ELF-1 (cell line): ENCODE measurements at regions not wholly inside any gene's neighbourhood (a gene's known extent, or its start where the extent isn't known, plus 50 kb on each side); places are given as distances from the start of the nearest gene placed in this dataset.

Source experiments
- DNase-seq: peaks from one replicate; pipeline ENCODE4 v3.0.0-alpha.2; 2016; ENCODE audit warnings: low read depth, low spot score

GRCh38 chr18:11553098-11553940 lies 56.1 kb upstream of the SLC35G4 start:
- peak; percentile 66 for DNase-seq

- no peak for DNase-seq
Measured at GRCh38 chr18:11548916-11549551, 60.4 kb upstream of the SLC35G4 start.

DNA sequence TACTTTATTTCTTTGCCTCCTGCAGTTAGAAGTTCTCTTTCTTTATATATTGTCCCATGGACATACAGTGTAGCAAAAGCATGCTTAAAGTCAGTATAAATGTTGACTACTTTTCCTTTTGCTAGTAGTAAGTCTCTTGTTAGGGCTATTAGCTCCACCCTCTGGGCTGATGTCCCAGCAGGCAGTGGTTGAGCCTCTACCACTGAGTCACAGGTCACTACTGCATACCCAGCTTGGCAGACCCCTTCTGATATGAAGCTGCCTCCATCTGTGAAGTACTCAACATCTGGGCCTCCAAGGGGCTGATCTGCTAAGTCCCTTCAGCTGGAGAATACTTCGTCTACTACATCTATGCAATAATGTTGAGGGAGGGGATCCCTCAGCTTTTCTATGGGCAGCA lies 61.0 kb upstream of the SLC35G4 start:
- DNase-seq, result no peak

GRCh38 chr18:11544060-11544633 lies 65.2 kb upstream of the SLC35G4 start:
- DNase-seq, result no peak

DNA sequence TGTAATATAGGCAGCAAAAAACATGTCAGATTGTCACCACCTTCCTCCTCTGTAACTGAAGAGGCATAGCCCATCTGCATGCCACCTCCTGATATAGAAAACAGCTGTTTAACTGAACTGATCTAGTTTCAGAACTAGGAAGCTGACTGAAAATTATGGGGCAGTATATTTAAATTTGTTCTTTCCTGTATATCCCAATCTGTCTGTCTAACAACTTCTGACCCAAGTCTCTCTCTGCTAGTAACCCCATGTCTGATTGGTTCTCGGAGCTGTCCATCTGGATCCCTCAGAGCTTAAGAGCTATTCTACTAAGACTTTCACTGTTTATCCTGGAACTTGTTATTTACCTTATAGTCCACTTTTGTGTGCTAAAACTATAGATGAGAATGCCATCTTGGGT lies 68.2 kb upstream of the SLC35G4 start:
- no peak for DNase-seq

GRCh38 chr18:11533942-11534496 lies 75.4 kb upstream of the SLC35G4 start:
- peak; percentile 8 for DNase-seq

- no peak for DNase-seq
Measured at GRCh38 chr18:11533513-11533890, 75.9 kb upstream of the SLC35G4 start.

DNA sequence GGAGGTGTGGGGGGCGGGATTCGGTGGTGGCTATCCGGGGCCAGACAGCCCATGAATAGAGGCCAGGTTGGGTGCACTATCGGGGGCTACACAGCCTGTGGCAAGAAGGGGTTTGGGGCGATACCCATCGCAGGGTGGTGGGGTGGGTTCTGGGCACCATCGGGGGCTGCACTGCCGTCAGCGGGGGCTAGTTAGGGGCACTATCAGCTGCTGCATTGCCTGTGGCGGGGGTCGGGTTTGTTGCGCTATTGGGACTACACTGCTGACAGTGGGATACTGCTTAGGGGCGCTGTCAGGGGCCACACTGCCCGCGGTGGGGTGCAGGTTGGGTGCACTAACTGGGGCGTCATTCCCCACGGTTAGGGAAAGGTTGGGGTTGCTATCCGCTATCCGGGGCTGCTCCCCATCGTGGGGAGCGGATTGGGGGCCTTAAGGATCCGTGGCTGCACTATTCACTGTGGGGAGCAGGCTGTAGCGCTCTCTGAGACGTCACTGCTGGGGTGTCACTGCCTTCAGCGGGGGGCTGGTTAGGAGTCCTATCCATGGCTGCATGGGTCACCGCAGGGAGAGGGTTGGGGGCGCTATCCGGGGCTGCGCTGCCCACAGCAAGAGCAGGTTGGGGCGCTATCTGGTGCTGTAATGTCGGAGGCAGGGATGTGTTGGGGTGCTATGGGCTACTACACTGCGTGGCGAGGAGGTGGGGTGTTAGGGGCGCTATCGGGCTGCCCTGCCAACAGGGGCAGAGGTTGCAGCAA lies 76.5 kb upstream of the SLC35G4 start:
- no peak for DNase-seq

GRCh38 chr18:11529081-11529480 lies 80.3 kb upstream of the SLC35G4 start:
- DNase-seq, result no peak

- no peak for DNase-seq
Measured at GRCh38 chr18:11526675-11527074, 82.7 kb upstream of the SLC35G4 start.

DNA sequence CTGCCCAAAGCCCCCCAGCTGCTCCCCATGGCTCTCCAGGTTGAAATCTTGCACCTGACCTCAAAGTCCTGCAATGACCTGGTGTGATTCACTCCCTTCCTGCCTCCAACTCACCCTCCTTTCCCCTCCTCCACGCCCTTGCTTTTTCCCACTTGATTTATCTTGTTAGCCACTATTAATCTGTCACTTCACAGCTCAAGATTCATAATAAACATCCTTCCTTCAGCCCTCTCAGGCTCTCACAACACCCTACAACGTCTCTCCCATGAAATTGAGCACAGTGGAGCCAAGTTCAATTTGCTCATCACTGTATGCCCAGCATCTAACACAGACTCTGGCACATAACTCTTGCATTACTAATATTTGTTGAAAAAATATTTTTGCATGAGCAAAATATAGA lies 85.6 kb upstream of the SLC35G4 start:
- DNase-seq, result no peak

DNA sequence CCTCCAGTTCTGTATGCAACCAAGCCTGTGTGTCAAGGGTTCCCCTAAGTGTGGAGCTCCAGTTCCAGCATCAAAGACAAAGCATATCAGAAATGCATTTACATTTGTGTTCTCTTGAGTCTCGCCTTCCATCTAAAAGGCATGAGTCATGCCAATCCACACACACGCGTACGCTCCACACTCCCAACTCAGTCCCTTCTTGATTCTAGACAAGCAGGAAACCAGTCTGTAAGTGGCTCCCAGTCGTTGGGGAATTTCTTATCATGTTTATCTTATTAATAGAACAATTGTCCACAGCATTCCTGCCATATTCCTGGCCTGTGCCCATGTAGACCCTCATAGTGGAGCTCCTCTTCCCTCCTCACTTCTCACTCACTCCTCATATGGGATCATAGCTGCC lies 86.4 kb upstream of the SLC35G4 start:
- DNase-seq, result no peak

GRCh38 chr18:11521853-11522252 lies 87.5 kb upstream of the SLC35G4 start:
- DNase-seq, result no peak

DNA sequence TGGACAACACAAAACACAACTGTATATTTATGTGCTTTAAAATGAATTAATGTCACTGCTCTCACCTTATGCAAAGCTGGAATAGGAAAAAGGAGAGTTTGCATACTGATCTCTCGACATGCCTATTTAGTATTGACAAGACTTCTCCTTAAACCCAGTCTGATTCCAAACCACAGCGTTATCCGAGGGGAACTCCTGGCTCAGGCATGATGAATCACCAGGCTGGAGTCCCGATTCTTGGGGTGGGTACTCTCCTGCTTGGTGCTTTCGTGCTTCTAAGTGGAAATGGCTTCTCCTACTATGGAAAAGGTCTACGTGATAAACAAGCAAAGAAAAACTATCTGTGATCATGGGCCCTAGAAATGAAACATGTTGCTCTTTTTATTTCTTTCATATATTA lies 88.9 kb upstream of the SLC35G4 start:
- no peak for DNase-seq

DNA sequence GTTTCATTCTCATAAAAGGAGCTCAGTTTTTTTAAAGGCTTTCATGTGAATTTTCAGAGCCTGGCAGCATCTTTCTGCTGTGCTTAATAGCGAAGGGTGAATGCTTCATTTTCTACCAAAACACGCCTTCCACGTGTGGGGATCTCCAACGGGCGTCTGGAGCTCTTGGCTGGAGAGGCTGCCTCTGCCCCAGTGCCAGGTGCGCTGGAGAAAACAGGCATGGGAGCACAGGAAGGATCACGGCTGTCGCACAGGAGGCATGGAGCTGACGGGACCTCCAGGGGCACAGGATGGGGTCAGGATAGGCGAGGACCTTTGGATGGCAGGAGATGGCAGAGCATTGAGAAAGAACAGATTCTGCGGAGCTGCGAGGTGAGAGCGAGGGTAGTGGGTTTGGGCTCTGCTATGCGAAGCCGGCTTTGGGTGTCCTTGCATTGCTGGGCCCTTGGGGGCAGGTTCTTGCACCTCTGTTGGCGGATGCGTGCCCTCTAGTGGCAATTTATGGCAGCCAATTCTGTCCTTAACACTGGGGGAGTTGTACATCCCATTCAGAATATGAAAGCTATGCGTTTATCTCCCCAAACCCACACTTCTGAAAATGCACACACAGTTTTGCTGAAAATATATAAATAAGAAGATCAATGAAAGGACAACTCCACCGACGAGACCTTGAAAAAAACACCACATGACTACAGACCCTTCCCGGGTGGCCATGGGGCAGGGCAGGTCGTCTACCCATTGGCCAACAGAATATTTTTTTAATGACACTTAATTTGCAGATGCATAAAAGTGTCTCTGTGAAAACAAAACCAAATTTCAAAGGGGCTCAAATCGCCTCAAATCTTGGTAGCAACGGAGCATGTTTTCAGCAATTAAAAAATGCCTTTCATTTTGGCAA lies 90.4 kb upstream of the SLC35G4 start:
- DNase-seq, result peak; percentile 79

DNA sequence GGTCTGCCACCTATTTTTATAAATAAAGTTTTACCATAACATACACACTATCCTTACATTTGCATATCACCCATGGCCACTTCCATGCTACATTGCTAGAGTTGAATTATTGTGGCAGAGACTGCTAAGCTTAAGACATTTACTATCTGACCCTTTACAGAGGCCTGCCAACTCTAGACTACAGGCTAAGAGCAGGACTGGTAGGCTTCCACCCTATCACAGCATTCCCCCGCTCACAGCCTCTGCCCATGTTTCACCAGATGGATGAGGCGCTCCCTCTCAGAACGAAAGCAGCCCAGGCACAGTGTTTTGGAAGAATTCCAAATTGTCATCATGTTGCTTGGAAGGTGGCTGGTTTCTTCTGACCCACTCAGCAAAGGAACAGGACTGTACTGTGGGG lies 91.7 kb upstream of the SLC35G4 start:
- no peak for DNase-seq

GRCh38 chr18:11516751-11517503 lies 92.5 kb upstream of the SLC35G4 start:
- DNase-seq, result no peak

DNA sequence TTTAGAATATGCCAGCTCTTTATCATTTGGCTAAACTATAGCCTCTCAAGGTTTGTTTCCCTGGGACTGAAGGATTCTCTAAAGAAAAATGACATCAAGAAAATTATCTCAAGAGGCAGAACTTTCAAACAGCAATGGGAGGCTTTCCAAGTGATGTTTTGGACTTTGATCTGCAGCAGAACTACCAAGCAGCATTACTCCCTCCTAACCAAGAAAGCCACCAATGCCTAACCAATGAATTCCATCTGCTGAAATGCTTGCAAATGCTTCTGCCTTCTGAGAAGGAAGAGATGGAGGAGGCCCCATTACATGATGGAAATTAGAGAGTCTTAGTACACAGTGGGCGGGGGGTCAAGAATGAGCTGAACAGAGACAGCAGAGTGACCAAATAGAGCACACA lies 95.1 kb upstream of the SLC35G4 start:
- no peak for DNase-seq

GRCh38 chr18:11512096-11513025 lies 97.0 kb upstream of the SLC35G4 start:
- no peak for DNase-seq
